ENCODE measurements at regions not wholly inside any gene's neighbourhood (a gene's known extent, or its start where the extent isn't known, plus 50 kb on each side); places are given as distances from the start of the nearest gene placed in this dataset.

DNA sequence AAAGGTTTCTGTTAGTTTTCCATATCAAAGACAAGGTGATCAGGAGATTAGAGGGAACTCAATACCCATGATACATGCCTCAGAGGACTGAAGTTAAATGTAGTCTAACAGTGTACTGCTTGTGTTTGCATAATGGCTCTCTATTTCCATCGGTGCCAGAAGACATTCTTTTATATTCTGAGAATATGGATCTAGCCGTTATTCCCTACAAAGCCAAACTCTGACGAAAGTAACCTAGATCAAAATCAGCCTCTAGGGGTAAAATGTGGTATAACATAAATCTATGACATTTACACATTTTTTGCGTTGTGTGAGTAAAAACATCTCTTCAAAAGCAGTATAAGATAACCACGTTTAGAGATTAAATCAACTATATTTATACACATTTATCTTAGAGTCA, 2232.7 kb downstream of the PCDH9 start:
- Histone ChIP-seq H3K9me3 (ENCODE audit: control insufficient read depth in 1 of 2, insufficient read depth in 1 of 2, low read depth in 1 of 2, low read length in 2 of 2) (no peaks in the 10 kb centered on the region), H3K4me1 (ENCODE audit: control insufficient read depth in 1 of 2, insufficient read depth in 2 of 2, low read length in 2 of 2) (no peaks in the 10 kb centered on the region), H3K4me2 (ENCODE audit: low read length) (no peak overlapping the region), H3K79me2 (ENCODE audit: insufficient read depth, low read length) (no peaks in the 10 kb centered on the region), H3K9me2 (ENCODE audit: insufficient read depth) (no peaks in the 10 kb centered on the region), H3K27ac (ENCODE audit: low read depth, low read length) (no peak overlapping the region), H3K27me3 (ENCODE audit: insufficient read depth, low read length) (no peaks in the 10 kb centered on the region), H2AFZ (ENCODE audit: low read depth, low read length, poor library complexity, severe bottlenecking) (no peak overlapping the region), H3K4me3 (replicated peaks in 1 of 2; ENCODE audit: low read depth in 1 of 2, low read length in 2 of 2) (no peak overlapping the region), H4K20me1 (ENCODE audit: insufficient read depth) (no peaks in the 10 kb centered on the region), H3K9ac (ENCODE audit: low read length) (no peak overlapping the region), H3K36me3 (ENCODE audit: control insufficient read depth in 1 of 2, insufficient read depth in 2 of 2, low read length in 2 of 2) (no peaks in the 10 kb centered on the region)
- DNase-seq (ENCODE audit: low read depth, low spot score) (no peak), ATAC-seq (no peak)
- TF ChIP-seq, protein P1, sequence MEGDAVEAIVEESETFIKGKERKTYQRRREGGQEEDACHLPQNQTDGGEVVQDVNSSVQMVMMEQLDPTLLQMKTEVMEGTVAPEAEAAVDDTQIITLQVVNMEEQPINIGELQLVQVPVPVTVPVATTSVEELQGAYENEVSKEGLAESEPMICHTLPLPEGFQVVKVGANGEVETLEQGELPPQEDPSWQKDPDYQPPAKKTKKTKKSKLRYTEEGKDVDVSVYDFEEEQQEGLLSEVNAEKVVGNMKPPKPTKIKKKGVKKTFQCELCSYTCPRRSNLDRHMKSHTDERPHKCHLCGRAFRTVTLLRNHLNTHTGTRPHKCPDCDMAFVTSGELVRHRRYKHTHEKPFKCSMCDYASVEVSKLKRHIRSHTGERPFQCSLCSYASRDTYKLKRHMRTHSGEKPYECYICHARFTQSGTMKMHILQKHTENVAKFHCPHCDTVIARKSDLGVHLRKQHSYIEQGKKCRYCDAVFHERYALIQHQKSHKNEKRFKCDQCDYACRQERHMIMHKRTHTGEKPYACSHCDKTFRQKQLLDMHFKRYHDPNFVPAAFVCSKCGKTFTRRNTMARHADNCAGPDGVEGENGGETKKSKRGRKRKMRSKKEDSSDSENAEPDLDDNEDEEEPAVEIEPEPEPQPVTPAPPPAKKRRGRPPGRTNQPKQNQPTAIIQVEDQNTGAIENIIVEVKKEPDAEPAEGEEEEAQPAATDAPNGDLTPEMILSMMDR (IDR thresholded peaks at IDR 0.05 in 2 of 3, conservative IDR thresholded peaks at IDR 0.05 in 1 of 3; ENCODE audit: borderline replicate concordance in 1 of 3, insufficient read depth in 1 of 3, low read depth in 2 of 3, low read length in 2 of 3) = peak in 1 of 3 experiments; percentile 29; a peak in 1 of 6 replicates
- TF ChIP-seq, protein P2, sequence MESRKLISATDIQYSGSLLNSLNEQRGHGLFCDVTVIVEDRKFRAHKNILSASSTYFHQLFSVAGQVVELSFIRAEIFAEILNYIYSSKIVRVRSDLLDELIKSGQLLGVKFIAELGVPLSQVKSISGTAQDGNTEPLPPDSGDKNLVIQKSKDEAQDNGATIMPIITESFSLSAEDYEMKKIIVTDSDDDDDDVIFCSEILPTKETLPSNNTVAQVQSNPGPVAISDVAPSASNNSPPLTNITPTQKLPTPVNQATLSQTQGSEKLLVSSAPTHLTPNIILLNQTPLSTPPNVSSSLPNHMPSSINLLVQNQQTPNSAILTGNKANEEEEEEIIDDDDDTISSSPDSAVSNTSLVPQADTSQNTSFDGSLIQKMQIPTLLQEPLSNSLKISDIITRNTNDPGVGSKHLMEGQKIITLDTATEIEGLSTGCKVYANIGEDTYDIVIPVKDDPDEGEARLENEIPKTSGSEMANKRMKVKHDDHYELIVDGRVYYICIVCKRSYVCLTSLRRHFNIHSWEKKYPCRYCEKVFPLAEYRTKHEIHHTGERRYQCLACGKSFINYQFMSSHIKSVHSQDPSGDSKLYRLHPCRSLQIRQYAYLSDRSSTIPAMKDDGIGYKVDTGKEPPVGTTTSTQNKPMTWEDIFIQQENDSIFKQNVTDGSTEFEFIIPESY (IDR thresholded peaks at IDR 0.05; ENCODE audit: extremely low read depth, insufficient replicate concordance, low read length) = no peak
- POLR2A ChIA-PET = no interaction called here
- intact Hi-C loops (cut with micrococcal nuclease) = no loop called here
- BruUV-seq (replicated peaks) = no TSS peak
- RAD21 ChIA-PET (ENCODE audit: low non-redundant PET in 1 of 2, low total read pairs in 2 of 2, uncharacterized antibody in 2 of 2, unreplicated experiment in 2 of 2) = no interaction called here
- CTCF ChIA-PET = no interaction called here

DNA sequence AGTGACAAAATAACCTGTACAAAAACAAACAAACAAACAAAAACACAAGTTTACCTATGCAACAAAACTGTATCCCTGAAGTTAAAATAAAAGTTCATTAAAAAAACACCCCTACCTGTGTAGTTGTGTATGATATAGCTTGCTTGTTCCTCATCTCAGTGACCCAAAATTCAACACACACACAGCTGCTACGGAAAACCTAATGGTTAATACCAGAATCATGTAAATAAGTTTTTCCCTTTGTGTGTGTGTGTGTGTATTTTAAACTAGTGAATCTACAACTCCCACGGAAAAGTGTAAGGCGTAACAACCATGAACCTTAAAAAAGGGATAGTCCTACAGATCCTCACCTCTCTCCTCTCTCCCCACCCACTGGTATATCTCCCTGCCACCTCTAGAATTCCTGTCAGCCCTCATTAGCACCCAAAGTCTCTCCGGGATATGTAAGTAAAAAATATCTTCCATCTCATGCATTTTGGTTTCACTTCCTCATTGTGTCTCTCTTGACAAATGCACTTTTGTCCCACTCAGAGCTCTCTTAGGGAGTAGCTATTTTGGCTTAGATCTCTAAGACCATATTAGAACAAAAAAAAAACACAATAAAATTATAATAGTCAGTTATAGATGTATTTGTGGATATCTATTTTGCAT, 2236.5 kb downstream of the PCDH9 start:
- Histone ChIP-seq H2AFZ (ENCODE audit: low read depth, low read length, poor library complexity, severe bottlenecking) (no peak overlapping the region), H3K4me2 (ENCODE audit: low read length) (no peak overlapping the region)
- ATAC-seq = no peak
- no peak for TF ChIP-seq SIN3A (IDR thresholded peaks at IDR 0.05; ENCODE audit: low read depth)
- no peak for TF ChIP-seq SRF (IDR thresholded peaks at IDR 0.05; ENCODE audit: low read depth)
- no peak for TF ChIP-seq ELF1 (IDR thresholded peaks at IDR 0.05; ENCODE audit: borderline replicate concordance, low read depth)
- TF ChIP-seq, protein P3, sequence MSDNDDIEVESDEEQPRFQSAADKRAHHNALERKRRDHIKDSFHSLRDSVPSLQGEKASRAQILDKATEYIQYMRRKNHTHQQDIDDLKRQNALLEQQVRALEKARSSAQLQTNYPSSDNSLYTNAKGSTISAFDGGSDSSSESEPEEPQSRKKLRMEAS (IDR thresholded peaks at IDR 0.05) = no peak
- TF ChIP-seq EZH2phosphoT487 (IDR thresholded peaks at IDR 0.05; ENCODE audit: borderline replicate concordance) = no peak
- TF ChIP-seq, protein P4, sequence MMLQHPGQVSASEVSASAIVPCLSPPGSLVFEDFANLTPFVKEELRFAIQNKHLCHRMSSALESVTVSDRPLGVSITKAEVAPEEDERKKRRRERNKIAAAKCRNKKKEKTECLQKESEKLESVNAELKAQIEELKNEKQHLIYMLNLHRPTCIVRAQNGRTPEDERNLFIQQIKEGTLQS (IDR thresholded peaks at IDR 0.05) = no peak
- TF ChIP-seq RAD21 (IDR thresholded peaks at IDR 0.05; ENCODE audit: low read depth) = no peak
- TF ChIP-seq, protein P2 (IDR thresholded peaks at IDR 0.05; ENCODE audit: extremely low read depth, insufficient replicate concordance, low read length) = no peak
- TF ChIP-seq POLR2AphosphoS5 (IDR thresholded peaks at IDR 0.05; ENCODE audit: low read depth, low read length) = no peak

More for the DNA sequence above, 2236.5 kb downstream of the PCDH9 start:
- Histone ChIP-seq H3K9ac (ENCODE audit: low read length) (no peak overlapping the region), H3K9me2 (ENCODE audit: insufficient read depth) (peaks cover 4% of the 10 kb centered on the region; the same call in 1 of the 2 replicates), H3K79me2 (ENCODE audit: insufficient read depth, low read length) (no peaks in the 10 kb centered on the region), H3K27ac (ENCODE audit: low read depth, low read length) (no peak overlapping the region), H4K20me1 (ENCODE audit: insufficient read depth) (no peaks in the 10 kb centered on the region), H3K4me3 (replicated peaks in 1 of 2; ENCODE audit: low read depth in 1 of 2, low read length in 2 of 2) (no peak overlapping the region), H3K9me3 (ENCODE audit: control insufficient read depth in 1 of 2, insufficient read depth in 1 of 2, low read depth in 1 of 2, low read length in 2 of 2) (no peaks in the 10 kb centered on the region), H3K36me3 (ENCODE audit: control insufficient read depth in 1 of 2, insufficient read depth in 2 of 2, low read length in 2 of 2) (no peaks in the 10 kb centered on the region), H3K27me3 (ENCODE audit: insufficient read depth, low read length) (no peaks in the 10 kb centered on the region), H3K4me1 (ENCODE audit: control insufficient read depth in 1 of 2, insufficient read depth in 2 of 2, low read length in 2 of 2) (no peaks in the 10 kb centered on the region)
- no peak for DNase-seq (ENCODE audit: low read depth, low spot score)
- ChIA-PET RAD21 (ENCODE audit: low non-redundant PET in 1 of 2, low total read pairs in 2 of 2, uncharacterized antibody in 2 of 2, unreplicated experiment in 2 of 2) (no interaction called here), POLR2A (no interaction called here), CTCF (interaction anchor here (0.7 kb wide), 1 partner anchor 113 kb away, joined by 3 read pairs; no protein-coding TSS in a partner anchor)
- intact Hi-C loops (cut with micrococcal nuclease) = no loop called here
- no TSS peak for BruUV-seq (replicated peaks)

All from HCT116 (cell line).